ENCODE measurements at regions not wholly inside any gene's neighbourhood (a gene's known extent, or its start where the extent isn't known, plus 50 kb on each side); places are given as distances from the start of the nearest gene placed in this dataset.

- TF ChIP-seq, protein P1, sequence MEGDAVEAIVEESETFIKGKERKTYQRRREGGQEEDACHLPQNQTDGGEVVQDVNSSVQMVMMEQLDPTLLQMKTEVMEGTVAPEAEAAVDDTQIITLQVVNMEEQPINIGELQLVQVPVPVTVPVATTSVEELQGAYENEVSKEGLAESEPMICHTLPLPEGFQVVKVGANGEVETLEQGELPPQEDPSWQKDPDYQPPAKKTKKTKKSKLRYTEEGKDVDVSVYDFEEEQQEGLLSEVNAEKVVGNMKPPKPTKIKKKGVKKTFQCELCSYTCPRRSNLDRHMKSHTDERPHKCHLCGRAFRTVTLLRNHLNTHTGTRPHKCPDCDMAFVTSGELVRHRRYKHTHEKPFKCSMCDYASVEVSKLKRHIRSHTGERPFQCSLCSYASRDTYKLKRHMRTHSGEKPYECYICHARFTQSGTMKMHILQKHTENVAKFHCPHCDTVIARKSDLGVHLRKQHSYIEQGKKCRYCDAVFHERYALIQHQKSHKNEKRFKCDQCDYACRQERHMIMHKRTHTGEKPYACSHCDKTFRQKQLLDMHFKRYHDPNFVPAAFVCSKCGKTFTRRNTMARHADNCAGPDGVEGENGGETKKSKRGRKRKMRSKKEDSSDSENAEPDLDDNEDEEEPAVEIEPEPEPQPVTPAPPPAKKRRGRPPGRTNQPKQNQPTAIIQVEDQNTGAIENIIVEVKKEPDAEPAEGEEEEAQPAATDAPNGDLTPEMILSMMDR (IDR thresholded peaks at IDR 0.05): no peak
- no peak for TF ChIP-seq POLR2AphosphoS5 (IDR thresholded peaks at IDR 0.05; ENCODE audit: insufficient read depth in 1 of 2, low read depth in 1 of 2)
These were observed 358.3 kb upstream of the TECRL start for GRCh38 chr4:64767547-64767946.

All from vagina (tissue), 2 donors.